ENCODE measurements at regions not wholly inside any gene's neighbourhood (a gene's known extent, or its start where the extent isn't known, plus 50 kb on each side); places are given as distances from the start of the nearest gene placed in this dataset.

GRCh38 chr13:64723724-64724123, 2506.4 kb downstream of the PCDH9 start:
- H4K8ac ChIP-seq (replicated peaks; ENCODE audit: insufficient read length, low read depth, low read length), result no peak overlapping the region
- H4K20me1 ChIP-seq (ENCODE audit: control insufficient read depth, insufficient read depth, insufficient read length), result no peaks in the 10 kb centered on the region
- no peak overlapping the region for H3K4me2 ChIP-seq (ENCODE audit: insufficient read depth, insufficient read length, low read length)
- no peak overlapping the region for H2BK120ac ChIP-seq (ENCODE audit: low read depth, low read length, poor library complexity, severe bottlenecking)
- H3K79me1 ChIP-seq (ENCODE audit: insufficient read depth, low read depth, low read length, poor library complexity, severe bottlenecking), result no peaks in the 10 kb centered on the region
- H3K23ac ChIP-seq (ENCODE audit: insufficient read length, low read depth, low read length), result no peak overlapping the region
- H3K27me3 Mint-ChIP-seq (ENCODE audit: low read depth), result no peaks in the 10 kb centered on the region
- H3T11ph ChIP-seq (ENCODE audit: low read length), result no peak overlapping the region
- H2BK20ac ChIP-seq (ENCODE audit: low read depth, low read length, poor library complexity, severe bottlenecking), result no peak overlapping the region
- no peak overlapping the region for H2BK5ac ChIP-seq (ENCODE audit: insufficient read length, low read length)
- no peak overlapping the region for H4K91ac ChIP-seq (ENCODE audit: insufficient read length, low read depth, low read length)
- no peaks in the 10 kb centered on the region for H3K79me2 ChIP-seq (ENCODE audit: insufficient read depth, low read length)
- no peak for DNase-seq
- no peak overlapping the region for H4K5ac ChIP-seq (ENCODE audit: insufficient read length, low read depth, low read length)
- no peaks in the 10 kb centered on the region for H3K27me3 ChIP-seq (ENCODE audit: insufficient read depth, low read length)
- no peak overlapping the region for H3K18ac ChIP-seq (ENCODE audit: insufficient read length, low read depth, low read length)
- H3K9ac ChIP-seq (ENCODE audit: extremely low read depth, insufficient read length, low read length), result no peak overlapping the region
- no peak overlapping the region for H2BK15ac ChIP-seq (ENCODE audit: low read depth, low read length)
- peak overlapping the region; percentile 82 for H2AFZ ChIP-seq (ENCODE audit: low read length)
- peaks cover 0 to 4% of the 10 kb centered on the region in 2 experiments; a peak in 2 of 4 replicates for H3K4me1 Mint-ChIP-seq
- no peak overlapping the region for H3K56ac ChIP-seq (ENCODE audit: insufficient read length, low read depth, low read length)
- no peak overlapping the region for H2AK5ac ChIP-seq (ENCODE audit: insufficient read length, low read length)
- H3K9me3 ChIP-seq (ENCODE audit: control insufficient read depth, low read depth, low read length), result no peaks in the 10 kb centered on the region
- peaks cover 3% of the 10 kb centered on the region; the same call in 1 of the 2 replicates for H3K4me1 ChIP-seq (ENCODE audit: insufficient read depth, low read length)
- no peaks in the 10 kb centered on the region; a peak in 1 of 5 replicates for H3K9me3 Mint-ChIP-seq
- H3K4me3 Mint-ChIP-seq, result no peak overlapping the region
- peak overlapping the region; percentile 62 for H2BK12ac ChIP-seq (ENCODE audit: insufficient read length, low read depth, low read length)
- no peaks in the 10 kb centered on the region; a peak in 1 of 7 replicates for H3K36me3 Mint-ChIP-seq (ENCODE audit: insufficient read depth in 1 of 3, low read depth in 3 of 3)
- H3K4ac ChIP-seq (ENCODE audit: low read depth, low read length), result no peak overlapping the region
- peak overlapping the region; percentile 23 for H3K27ac ChIP-seq (ENCODE audit: insufficient read length, low read depth, low read length)
- no CpG with 5 or more reads among the region's 2 CpGs for WGBS (ENCODE audit: extremely low coverage, insufficient read length, low lambda C conversion rate)
- TF ChIP-seq CTCF (conservative IDR thresholded peaks at IDR 0.05), result no peak
- H3K23me2 ChIP-seq (ENCODE audit: insufficient read length, low read depth, low read length, poor library complexity, severe bottlenecking), result no peaks in the 10 kb centered on the region
- H3K27ac Mint-ChIP-seq, result peak overlapping the region in 1 of 3 experiments; percentile 72; a peak in 3 of 7 replicates
- no peak overlapping the region for H3K14ac ChIP-seq (ENCODE audit: insufficient read depth, low read length)
